ENCODE measurements at regions not wholly inside any gene's neighbourhood (a gene's known extent, or its start where the extent isn't known, plus 50 kb on each side); places are given as distances from the start of the nearest gene placed in this dataset.

DNA sequence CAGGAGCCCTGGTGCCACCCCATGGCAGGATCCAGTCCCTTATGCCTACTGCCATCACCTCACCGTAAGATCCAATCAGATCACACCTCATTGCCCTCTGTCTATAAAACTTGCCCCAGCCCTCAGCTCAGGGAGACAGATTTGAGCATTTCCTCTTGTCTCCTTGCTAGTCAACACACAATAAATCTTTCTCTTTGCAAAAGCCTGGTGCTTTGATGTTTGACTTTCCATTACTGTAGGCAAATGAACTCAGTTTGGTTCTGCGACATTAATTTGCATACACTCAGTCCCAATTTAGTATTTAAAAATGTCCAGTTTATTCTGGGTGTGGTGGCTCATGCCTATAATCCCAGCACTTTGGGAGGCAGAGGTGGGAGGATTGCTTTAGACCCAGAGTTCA lies 188.4 kb downstream of the AEBP2 start:
- no peak for DNase-seq

- DNase-seq, result no peak
Observed at GRCh38 chr12:19630536-19630935, 191.2 kb downstream of the AEBP2 start.

GRCh38 chr12:19633194-19633593 lies 193.9 kb downstream of the AEBP2 start:
- DNase-seq, result no peak

DNA sequence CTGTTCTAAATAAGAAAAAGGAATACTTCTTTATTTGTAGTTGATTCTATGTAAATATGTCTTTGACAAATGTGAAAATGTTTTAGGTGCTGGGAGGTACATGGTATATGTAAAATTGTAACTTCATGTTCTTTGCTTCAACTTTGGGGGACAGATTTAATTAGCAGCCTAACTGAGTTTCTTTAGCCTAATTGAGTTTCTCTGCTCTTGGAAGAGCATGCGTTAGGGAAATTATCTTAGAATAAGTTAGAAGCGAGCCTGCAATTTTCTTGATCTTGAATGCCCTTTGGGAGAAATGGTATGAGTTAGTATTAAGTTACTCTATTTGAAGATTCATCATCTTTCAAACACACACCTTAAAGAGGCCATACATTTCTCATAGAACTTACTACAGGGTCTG lies 194.3 kb downstream of the AEBP2 start:
- DNase-seq, result no peak

GRCh38 chr12:19639781-19640415 lies 200.6 kb downstream of the AEBP2 start:
- no peak for DNase-seq

DNA sequence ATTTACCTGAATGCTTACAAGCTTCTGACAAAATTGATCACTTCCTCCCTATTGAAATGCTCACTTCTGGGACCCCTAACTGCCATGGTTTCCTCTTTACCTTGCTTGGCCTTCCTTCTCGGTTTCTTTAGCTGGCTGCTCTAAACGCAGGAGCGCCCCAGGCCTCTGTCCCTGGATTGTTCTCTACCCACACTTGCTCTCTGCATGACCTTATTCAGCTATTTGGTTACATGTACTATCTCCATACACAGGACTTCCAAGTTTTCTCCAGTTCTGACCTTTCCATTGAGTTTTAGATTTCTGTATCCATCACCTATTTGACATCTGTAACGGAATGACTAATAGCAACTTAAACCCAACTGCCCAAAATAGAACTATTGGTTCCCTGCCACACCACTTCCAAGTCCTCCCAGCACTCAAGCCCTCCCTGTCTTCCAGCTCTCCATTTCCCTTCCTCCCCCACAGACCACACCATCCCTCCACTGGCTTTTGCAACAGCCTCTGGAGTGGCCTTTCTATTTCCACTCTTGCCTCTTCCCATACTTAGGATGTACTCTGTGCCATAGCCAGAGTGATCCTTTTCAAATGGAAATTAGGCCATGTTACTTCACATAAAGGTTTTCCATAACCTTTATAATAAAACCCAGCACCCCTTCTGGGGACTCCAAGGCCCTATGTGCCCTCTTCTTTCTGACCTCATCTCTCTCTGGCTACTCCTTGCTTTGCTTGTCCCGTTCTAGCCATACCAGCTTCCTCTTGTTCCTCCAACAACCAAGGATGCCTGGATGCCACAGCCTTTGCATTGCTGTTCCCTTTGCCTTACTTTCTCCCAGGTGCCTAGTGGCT lies 202.2 kb downstream of the AEBP2 start:
- DNase-seq, result no peak

DNA sequence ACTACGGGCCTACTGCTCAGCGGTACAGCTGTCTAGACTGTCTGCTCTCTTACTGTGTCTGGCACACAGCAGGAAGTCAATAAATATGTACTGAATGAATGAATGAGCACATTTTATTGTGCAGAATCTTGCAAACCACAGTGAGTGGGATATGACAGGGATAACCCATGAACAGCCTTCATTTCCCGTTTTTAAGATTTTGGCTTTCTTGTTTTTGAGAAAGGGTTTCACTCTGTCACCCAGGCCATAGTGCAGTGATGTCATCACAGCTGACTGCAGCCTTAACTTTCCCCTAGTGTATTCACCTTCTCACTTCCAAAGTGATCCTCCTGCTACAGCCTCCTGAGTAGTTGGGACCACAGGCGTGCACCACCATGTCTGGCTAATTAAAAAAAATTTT lies 203.1 kb downstream of the AEBP2 start:
- DNase-seq, result no peak

DNA sequence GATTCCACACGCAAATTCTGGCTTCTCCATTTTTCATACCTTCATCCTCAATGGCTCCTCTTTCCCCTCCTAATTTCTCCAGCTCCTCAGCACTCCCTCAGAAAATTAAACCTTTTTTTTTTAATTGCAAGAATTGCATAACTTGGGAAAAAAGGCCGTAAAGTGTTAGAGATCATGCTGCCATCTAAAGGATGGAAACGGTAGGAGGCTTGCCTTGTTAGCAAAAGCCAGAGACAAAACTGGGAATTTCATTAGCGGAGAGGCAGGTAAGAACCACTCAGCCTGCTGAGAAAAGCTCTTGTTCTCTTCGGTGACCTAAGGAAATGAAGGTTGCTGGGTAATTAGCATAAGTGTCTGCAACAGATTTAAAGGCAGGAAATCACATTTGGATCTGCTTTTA lies 204.3 kb downstream of the AEBP2 start:
- DNase-seq, result peak; percentile 68

DNA sequence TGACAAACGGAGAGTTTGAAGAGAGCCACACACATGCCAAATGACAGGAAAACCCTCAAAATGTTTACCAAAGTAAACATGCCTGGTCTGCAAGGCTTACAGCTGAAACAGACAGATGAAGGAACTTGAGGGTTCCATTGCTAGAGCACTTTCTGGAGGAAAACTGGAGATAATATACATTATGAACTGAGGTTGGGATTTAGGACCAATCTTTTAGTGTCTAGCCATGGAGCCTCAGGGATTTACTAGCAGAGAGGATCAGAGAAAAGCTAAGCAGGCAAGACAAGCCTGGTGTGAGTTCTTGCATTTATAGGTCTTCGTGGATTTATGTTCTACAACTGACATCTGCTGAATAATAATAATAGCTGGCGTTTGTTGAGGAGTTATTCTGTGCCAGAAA lies 205.3 kb downstream of the AEBP2 start:
- DNase-seq, result no peak

GRCh38 chr12:19645823-19646222 lies 206.5 kb downstream of the AEBP2 start:
- no peak for DNase-seq

DNA sequence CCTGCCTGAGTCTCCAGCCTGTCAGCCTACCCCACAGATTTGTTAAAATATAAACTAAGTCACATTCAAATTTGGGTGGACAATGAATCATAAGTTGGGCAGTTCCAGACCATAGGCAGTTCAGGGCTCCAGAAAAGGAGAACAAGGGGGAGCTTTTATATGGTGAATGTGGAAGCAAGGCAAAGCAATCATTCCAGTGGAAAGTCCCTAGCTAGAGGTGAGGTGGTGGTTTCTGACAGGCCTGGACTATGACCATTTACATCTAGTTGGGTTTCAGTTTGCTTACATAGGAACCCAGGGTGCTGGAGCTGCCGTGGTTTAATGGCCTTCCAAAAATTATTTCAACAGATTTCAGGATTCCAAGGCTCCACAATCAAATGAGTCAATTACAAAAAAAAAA lies 207.3 kb downstream of the AEBP2 start:
- no peak for DNase-seq

- peak; percentile 63 for DNase-seq
Observed at GRCh38 chr12:19647806-19648556, 208.7 kb downstream of the AEBP2 start.

DNA sequence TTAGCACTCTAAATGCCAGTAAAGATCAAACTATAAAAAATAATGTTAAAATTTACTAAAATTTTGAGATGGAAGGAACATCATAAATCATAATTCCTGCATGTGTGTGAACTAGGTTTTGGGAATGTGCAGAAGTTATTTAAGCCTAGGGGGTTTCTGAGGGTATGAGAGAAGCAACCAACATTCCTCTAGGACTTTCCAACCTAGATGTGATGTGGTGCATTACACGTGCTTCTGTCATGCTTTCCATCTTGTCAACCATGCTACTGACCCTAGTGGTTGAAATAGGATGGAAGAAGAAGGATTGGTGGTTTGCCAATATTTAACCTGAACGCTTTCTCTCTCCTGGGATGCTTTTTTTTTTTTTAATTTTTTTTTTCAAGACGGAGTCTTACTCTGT lies 209.3 kb downstream of the AEBP2 start:
- no peak for DNase-seq

GRCh38 chr12:19652386-19652785 lies 213.1 kb downstream of the AEBP2 start:
- peak; percentile 48 for DNase-seq

DNA sequence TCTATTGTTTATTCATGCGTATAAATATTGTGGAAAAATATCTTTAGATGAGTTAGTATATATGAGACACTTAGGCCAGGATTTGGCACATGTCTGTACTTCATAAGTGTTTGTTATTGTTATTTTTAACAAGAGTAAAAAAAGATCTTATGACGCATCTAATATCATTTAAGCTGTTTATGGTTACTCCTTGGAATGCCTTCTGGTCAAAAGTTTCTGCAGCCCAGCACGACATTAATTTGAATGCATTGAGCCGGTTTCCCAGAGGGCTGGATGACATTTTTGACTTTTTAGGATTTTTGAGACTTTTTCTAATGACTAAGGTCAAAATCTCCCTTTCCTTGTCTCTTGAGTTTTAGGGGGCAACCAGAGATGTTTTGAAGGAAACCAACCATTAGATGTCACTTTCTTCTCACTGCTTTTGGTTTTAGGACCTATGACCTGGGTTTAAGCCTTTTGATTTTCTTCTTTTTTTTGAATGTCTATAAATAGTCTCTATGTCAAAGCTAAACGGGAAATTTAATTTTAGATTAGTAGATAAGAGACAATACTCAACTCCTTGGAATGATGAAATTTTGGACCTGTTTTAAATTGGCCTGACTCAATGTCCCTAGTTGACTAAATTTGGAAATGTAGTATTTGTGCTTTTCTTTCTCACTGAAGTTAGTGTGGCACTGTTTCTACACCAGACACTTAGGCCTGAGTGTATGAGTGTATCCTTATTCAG lies 215.5 kb downstream of the AEBP2 start:
- DNase-seq, result no peak

GRCh38 chr12:19657118-19657731 lies 217.9 kb downstream of the AEBP2 start:
- DNase-seq, result peak; percentile 68

DNA sequence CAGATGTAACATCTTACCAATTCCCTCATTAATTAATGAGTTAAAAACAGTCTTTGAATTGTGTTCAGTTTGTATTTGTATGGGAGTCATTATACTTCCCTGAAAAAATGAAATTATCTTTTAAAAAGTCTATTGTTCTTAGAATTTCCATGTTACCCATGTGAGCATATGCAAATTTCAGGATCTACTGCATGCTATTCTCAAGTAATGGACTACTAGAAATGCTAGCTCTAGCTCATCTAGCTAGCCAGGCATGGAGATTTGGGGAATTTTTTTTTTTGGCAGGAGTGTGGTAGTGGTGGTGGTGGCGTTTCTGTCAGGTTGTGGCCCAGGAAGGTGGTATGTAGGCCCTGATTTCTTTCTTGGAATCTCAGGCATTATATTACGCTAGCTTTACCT lies 218.4 kb downstream of the AEBP2 start:
- DNase-seq, result no peak

DNA sequence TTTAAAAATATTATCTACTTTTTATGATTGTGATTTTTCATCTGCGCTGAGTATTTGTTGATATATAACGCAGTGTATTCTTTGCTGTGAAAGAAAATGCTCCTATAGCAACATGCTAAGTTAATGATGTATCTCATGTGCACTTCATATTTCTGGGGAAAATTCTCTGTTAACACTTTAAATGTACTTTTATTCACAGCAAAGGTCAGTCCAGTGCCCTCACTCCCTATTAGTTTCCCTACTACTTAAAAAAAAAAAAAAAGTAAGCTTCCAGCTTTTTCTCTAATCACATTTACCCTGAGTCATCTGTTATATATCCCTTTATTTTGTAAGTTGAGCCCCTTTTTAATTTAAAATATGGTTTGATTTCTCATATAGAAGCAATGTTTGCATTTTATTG lies 219.8 kb downstream of the AEBP2 start:
- DNase-seq, result no peak

DNA sequence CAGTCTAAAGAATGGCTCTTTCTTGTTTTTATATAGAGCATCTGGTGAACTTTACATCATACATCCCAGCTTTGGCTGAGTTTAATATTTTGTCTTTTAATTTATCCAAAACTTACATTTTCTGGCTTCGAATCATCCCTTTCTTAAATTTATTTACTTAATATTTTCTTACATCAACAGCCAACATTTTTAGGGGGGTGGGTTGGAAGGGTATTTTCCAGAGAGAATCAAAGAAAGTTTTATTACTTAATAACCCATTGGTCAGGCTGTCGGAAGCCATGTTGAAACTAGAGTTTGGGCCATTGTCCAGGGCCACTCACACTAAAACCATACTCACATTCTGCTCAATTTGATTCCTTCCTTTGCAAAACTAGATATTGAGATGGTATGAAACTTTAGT lies 220.2 kb downstream of the AEBP2 start:
- no peak for DNase-seq

DNA sequence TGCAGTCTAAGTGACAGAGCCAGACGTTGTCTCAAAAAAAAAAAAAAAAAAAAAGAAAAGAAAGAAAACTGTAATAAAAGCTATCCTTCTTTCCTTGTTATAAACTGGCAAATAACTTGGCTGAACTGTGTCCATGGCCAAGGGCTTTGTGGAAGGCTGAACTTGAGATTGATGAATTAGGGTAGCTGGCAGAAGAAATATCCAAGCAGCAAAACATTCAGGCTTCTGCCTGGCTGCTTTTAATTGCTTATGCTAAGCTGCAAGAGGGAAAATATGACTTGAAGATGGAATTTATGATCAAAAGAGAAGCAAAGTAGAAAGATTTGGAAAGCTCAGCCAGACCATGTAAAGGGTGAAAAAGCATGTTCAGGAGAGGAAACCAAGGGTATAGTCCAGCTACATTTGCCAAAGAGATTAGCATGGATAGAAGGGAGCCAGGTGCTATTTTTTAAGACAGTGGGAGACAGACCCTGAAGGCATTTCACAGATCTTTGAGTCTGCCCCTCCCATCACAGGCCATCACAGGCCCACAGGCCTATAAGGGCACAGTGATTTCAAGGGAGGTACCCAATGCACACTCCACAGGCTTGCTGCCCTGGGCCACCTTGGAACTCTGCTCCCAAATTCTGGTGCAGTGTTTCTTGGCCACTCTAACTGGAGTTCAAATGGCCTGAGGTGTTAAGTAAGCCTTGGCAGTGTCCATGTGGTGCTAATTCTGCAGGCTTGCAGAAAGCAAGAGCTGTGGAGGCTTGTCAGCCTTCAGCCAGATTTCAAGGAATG lies 226.0 kb downstream of the AEBP2 start:
- DNase-seq, result no peak

GRCh38 chr12:19666070-19666469 lies 226.8 kb downstream of the AEBP2 start:
- DNase-seq, result no peak

DNA sequence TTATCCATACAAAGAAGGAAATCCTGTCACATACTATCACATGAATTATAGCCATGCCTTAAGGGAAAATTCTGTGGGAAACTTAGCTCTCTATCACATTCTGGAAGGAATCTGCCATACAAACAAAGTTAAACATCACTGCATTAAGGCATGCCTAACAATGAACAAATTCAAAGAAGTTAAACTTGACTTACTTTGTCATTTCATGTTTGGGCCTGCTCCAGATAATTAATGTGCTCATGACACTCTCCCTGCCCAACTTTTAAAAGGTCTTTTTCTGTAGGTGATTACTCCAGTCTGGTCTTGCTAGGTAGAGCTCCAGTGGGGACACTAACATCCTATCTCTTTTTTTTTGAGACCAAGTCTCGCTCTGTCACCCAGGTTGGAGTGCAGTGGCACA lies 230.5 kb downstream of the AEBP2 start:
- no peak for DNase-seq
